Rectal smooth muscle tissue (tissue), 1 donor: ENCODE measurements at regions not wholly inside any gene's neighbourhood (a gene's known extent, or its start where the extent isn't known, plus 50 kb on each side); places are given as distances from the start of the nearest gene placed in this dataset.
"Not testable (repeated sequence)": the region's sequence is repeated elsewhere in the genome, so short reads cannot be mapped to it uniquely, and the experiment has no call there.

Source experiments
- H3K27ac ChIP-seq: one replicate; pipeline ENCODE4 v1.7.0; 2013; ENCODE audit warnings: low read depth, low read length, inconsistent platforms
- H3K27me3 ChIP-seq: one replicate; pipeline ENCODE4 v1.7.0; 2013; ENCODE audit warnings: low read length; ENCODE audit not compliant: control insufficient read depth, insufficient read depth
- H3K36me3 ChIP-seq: one replicate; pipeline ENCODE4 v1.7.0; 2013; ENCODE audit warnings: low read length; ENCODE audit not compliant: control insufficient read depth, insufficient read depth
- H3K4me1 ChIP-seq: one replicate; pipeline ENCODE4 v1.7.0; 2013; ENCODE audit warnings: low read length; ENCODE audit not compliant: control insufficient read depth, insufficient read depth
- H3K4me3 ChIP-seq: one replicate; pipeline ENCODE4 v1.7.0; 2013; ENCODE audit warnings: low read length
- H3K9ac ChIP-seq: one replicate; pipeline ENCODE4 v1.7.0; 2013; ENCODE audit warnings: low read length

DNA sequence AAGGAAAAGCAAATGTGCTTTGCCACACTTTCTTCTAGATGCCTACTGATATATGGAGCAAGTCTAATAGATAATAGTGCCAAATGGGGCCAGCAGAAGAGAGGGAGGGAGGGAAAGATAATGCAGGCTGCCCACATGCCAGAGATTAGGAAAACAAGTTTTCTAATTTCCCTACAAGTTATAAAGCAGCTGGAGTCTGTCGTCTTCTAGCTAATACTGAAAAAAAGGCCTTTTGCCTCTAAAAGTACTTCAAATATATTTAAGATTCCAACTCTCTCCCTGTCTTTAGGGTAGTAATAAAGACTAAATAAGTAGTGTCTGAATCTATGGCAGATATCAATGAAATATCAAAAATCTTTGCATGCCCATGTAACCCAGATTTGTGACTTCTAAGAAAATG lies 632.0 kb upstream of the MIR17HG start:
- Histone ChIP-seq H3K27me3 (no peaks in the 10 kb centered on the region), H3K9ac (no peak overlapping the region), H3K4me1 (no peaks in the 10 kb centered on the region), H3K27ac (no peak overlapping the region), H3K36me3 (no peaks in the 10 kb centered on the region), H3K4me3 (no peak overlapping the region)

DNA sequence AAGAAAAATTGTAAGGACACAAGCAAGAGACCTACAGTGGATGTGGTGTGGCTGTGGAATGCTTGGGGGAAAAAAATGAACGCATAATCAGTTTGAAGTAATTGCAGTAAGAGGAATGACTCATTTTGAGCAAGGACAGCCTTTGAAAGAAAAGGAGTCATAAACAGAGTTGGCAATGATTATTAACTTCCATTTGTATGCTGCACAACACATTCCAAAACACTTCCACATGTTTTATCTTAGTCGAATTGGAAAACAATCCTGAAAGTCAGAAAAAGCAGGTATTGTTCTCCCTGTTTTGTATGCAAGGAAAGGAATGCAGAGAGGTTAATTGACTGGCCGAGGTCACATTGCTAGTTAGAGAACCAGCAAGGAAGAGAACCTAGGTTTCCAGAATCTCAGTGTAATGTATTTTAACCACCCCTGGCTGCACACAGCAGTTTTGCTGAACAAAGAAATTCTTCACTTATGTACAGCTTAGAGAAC lies 630.0 kb upstream of the MIR17HG start:
- H3K4me3 ChIP-seq: no peak overlapping the region
- H3K27ac ChIP-seq: no peak overlapping the region
- H3K4me1 ChIP-seq: no peaks in the 10 kb centered on the region
- H3K9ac ChIP-seq: no peak overlapping the region
- no peaks in the 10 kb centered on the region for H3K36me3 ChIP-seq
- H3K27me3 ChIP-seq: no peaks in the 10 kb centered on the region

DNA sequence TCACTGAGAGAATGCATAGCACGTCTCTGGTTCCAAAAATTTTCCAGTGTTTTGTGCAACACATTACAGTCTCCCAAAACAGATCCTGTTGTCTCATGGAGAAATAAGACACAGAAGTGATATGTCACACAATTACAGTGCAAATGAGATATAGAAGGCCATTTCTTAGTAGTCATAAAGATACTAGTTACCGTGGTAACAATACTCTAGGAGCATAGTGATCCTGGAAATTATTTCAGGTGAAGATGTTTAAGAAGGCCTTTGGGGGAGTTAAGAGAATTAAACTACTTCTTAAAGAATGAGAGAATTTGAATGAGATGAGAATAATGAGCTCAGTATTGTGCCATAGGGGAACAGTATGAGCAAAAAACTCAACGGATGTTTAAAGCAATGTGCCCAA lies 628.0 kb upstream of the MIR17HG start:
- H3K27ac ChIP-seq: no peak overlapping the region
- H3K9ac ChIP-seq: no peak overlapping the region
- no peaks in the 10 kb centered on the region for H3K36me3 ChIP-seq
- no peaks in the 10 kb centered on the region for H3K27me3 ChIP-seq
- no peaks in the 10 kb centered on the region for H3K4me1 ChIP-seq
- no peak overlapping the region for H3K4me3 ChIP-seq

DNA sequence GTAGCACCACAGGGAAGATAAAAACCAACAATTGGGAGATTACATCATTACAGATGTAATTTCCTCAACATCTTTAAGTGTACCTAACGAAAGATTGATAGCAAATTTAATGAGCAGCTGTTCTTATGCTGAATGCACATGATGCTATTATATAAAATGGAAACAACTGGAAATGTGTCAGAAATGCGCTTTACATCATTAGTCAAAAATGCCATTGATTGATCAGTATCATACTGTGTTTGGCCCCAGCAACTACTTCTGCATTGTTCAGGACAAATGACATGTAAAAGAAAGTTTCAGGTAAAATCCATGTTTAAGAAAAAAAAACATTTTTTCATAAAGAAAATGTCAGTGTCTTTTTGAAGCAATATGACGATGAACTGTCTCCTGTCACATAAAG lies 625.5 kb upstream of the MIR17HG start:
- Histone ChIP-seq H3K4me3 (no peak overlapping the region), H3K9ac (no peak overlapping the region), H3K4me1 (no peaks in the 10 kb centered on the region), H3K27ac (no peak overlapping the region), H3K36me3 (no peaks in the 10 kb centered on the region), H3K27me3 (no peaks in the 10 kb centered on the region)

DNA sequence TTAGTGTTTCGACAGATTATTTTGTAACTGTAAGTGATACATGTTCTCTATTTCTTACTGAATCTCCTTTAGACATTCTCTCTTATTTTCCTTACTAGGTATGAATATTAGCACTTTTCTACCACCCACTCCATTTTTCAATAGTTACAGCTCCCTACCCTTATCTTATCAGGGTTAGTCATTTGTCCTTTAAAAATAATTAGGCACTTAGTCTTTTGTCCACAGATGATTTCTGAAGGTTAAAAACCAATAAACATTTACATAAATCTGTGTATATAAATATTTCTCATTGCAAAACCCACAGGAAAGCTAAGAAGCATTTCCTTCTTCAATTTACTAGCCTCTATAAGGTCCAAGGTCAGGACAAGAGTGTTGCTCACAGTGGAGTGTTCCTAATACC lies 624.1 kb upstream of the MIR17HG start:
- Histone ChIP-seq H3K27ac (no peak overlapping the region), H3K4me3 (no peak overlapping the region), H3K9ac (no peak overlapping the region), H3K36me3 (no peaks in the 10 kb centered on the region), H3K4me1 (no peaks in the 10 kb centered on the region), H3K27me3 (no peaks in the 10 kb centered on the region)

DNA sequence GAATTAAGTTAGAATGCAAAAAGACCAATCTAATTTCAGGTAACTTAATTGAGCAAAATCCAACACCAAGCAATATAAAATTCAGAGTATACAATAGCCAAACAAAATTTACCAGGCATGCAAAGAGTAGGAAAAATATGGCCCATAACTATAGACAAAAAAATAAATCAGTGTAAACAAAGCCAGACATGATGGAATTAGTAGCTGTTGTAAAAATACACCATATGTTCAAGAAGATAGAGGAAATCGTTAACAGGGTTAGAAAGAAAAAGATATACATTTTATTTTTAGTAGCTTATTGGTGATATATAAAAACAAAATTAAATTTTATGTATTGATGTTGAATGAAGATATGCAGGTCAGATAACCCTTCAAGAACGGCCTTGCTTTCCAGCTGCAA lies 621.1 kb upstream of the MIR17HG start:
- Histone ChIP-seq H3K36me3 (no peaks in the 10 kb centered on the region), H3K27me3 (no peaks in the 10 kb centered on the region), H3K9ac (no peak overlapping the region), H3K4me3 (no peak overlapping the region), H3K4me1 (no peaks in the 10 kb centered on the region), H3K27ac (no peak overlapping the region)

DNA sequence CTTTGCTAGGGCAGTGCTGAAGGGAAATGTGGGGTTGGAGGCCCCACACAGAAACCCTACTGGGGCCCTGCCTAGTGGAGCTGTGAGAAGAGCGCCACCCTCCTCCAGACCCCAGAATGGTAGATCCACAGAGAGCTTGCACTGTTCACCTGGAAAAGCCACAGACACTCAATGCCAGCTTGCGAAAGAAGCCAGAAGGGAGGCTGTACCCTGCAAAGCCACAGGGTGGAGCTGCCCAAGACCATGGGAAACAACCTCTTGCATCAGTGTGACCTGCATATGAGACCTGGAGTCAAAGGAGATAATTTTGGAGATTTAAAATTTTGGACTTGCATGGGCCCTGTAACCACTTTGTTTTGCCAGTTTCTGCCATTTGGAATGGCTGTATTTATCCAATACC lies 615.4 kb upstream of the MIR17HG start:
- H3K4me1 ChIP-seq: no peaks in the 10 kb centered on the region
- no peaks in the 10 kb centered on the region for H3K36me3 ChIP-seq
- no peaks in the 10 kb centered on the region for H3K27me3 ChIP-seq
- no peak overlapping the region for H3K9ac ChIP-seq
- no peak overlapping the region for H3K4me3 ChIP-seq
- no peak overlapping the region for H3K27ac ChIP-seq

DNA sequence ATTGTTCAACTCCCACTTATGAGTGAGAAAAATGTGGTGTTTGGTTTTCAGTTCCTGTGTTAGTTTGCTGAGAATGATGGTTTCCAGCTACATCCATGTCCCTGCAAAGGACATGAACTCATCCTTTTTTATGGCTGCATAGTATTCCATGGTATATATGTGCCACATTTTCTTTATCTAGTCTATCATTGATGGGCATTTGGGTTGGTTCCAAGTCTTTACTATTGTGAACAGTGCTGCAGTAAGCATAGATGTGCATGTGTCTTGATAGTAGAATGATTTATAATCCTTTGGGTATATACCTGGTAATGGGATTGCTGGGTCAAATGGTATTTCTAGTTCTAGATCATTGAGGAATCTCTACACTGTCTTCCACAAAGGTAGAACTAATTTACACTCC lies 613.0 kb upstream of the MIR17HG start:
- H3K9ac ChIP-seq, H3K36me3 ChIP-seq, H3K27ac ChIP-seq, H3K4me3 ChIP-seq, H3K4me1 ChIP-seq, H3K27me3 ChIP-seq: not testable (repeated sequence)

DNA sequence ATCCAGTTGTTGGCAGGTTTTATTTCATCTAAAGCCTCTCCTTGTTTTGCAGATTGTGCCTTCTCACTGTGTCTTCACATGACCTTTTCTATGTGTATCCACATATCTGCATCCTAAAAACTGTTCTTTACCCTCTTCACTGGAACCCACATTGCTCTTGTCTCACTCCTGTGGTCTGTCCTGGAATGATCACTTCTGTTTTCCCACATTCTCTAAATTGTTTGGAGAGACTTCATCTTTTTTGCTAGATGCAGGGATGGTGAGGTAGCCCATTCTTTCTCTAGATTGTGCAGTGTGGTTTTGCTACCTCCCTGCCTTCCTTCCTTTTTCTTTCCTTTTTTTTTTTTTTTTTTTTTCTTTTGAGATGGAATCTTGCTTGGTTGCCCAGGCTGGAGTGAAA lies 608.6 kb upstream of the MIR17HG start:
- Histone ChIP-seq H3K9ac (no peak overlapping the region), H3K36me3 (no peaks in the 10 kb centered on the region)

DNA sequence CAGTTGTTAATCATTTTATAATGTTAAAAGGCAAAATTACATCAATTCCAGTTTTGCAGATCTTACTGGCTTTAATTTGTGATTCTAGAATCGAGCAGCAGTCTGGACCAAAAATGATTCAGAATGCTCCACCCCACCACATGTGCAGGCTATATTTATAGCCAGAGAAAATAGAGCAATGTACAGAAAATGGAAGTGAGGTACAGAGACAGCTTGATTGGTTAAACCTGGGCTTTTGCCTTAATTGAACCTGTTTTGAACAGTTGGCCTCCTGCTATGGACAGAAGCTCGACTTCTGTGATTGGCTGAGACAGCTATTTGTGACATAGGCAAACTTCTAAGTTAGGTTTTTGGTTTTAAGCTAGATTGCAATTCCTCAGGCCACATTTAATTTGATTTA lies 607.4 kb upstream of the MIR17HG start:
- no peaks in the 10 kb centered on the region for H3K36me3 ChIP-seq
- no peak overlapping the region for H3K9ac ChIP-seq
- H3K27me3 ChIP-seq: no peaks in the 10 kb centered on the region

More for the DNA sequence above, 608.6 kb upstream of the MIR17HG start:
- Histone ChIP-seq H3K27ac (no peak overlapping the region), H3K27me3 (no peaks in the 10 kb centered on the region), H3K4me1 (no peaks in the 10 kb centered on the region), H3K4me3 (no peak overlapping the region)

DNA sequence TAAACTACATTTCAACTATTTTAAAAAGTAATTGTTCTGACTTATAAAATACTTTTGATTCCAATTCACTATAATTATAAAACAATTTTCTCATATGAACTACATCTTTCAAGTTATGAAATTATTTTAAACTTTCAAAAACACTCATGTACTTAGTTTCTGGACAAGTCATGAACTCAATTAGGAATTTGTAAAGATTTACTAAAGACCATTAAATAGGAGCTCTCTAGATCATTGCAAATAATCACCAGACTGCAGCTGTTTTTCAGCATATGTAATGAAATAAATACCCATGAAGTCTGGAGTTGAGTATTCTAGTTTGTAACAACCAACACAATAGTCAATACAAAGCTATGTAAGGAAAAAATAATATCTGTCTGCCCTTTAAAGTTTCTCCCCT lies 605.1 kb upstream of the MIR17HG start:
- Histone ChIP-seq H3K9ac (no peak overlapping the region), H3K4me1 (no peaks in the 10 kb centered on the region), H3K4me3 (no peak overlapping the region), H3K27me3 (no peaks in the 10 kb centered on the region), H3K36me3 (no peaks in the 10 kb centered on the region), H3K27ac (no peak overlapping the region)

More for the DNA sequence above, 607.4 kb upstream of the MIR17HG start:
- no peaks in the 10 kb centered on the region for H3K4me1 ChIP-seq
- H3K27ac ChIP-seq: no peak overlapping the region
- no peak overlapping the region for H3K4me3 ChIP-seq

DNA sequence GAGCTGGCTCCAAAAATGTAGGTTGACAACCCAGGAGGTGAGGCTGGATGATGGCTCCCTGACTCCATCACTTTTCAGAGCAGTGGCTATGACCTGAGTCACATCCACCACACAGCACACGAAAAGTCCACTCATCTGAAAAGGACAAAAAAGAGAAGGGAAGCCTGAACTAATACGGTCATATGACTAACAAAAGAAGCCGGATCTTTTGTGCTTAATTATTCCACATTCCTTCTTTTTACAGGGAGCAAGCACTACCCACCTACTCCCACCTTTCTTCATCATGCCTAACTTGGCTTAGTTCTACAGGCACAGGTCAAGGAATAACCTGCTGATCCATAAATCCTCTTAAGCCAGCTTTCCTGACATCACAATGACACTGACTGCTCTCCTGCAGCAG lies 601.3 kb upstream of the MIR17HG start:
- Histone ChIP-seq H3K27ac (no peak overlapping the region), H3K9ac (no peak overlapping the region), H3K27me3 (no peaks in the 10 kb centered on the region), H3K36me3 (no peaks in the 10 kb centered on the region), H3K4me3 (no peak overlapping the region), H3K4me1 (no peaks in the 10 kb centered on the region)

DNA sequence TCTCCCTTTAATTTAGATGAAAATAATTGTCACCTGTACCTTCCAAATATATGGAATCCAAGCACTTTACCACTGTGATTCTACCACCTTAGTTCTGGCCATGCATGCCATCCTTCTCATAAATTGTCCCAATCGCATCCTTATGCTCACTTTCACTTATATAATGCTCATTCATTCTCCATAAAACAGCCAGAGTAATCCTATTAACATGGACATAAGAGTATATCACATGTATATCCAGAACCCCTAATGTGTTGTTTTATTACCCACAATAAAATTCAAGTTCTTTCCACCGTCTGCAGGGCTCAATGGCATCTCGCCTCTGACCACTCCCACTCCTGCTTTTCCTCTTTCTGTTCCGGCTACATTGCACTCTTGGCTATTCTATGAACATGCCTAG lies 597.5 kb upstream of the MIR17HG start:
- H3K4me1 ChIP-seq: no peaks in the 10 kb centered on the region
- H3K27ac ChIP-seq: no peak overlapping the region
- no peaks in the 10 kb centered on the region for H3K27me3 ChIP-seq
- H3K4me3 ChIP-seq: no peak overlapping the region
- H3K9ac ChIP-seq: no peak overlapping the region
- H3K36me3 ChIP-seq: no peaks in the 10 kb centered on the region
